Left lung (tissue), 4 donors: ENCODE measurements at regions not wholly inside any gene's neighbourhood (a gene's known extent, or its start where the extent isn't known, plus 50 kb on each side); places are given as distances from the start of the nearest gene placed in this dataset.

ENCODE experiments used
- ATAC-seq: fragments of 200-7000 bp; cut with Tn5 transposase; one replicate; pipeline ENCODE4 v1.9.1; 2020; ENCODE audit warnings: moderate library complexity
- DNase-seq, 4 donors: peaks; one replicate each; pipeline ENCODE4 v3.0.0-alpha.2; 2013 to 2020
- H3K27ac ChIP-seq, 2 donors: fragments of 200-600 bp; sonication (generic) in 1 of 2; one replicate each; pipeline versions ENCODE4 v1.5.0 to v1.8.0; 2020 to 2021
- H3K27me3 ChIP-seq, 2 donors: fragments of 200-600 bp; sonication (generic) in 1 of 2; one replicate each; pipeline versions ENCODE4 v1.5.0 to v1.8.0; 2020 to 2021
- H3K36me3 ChIP-seq, 2 donors: fragments of 200-600 bp; sonication (generic) in 1 of 2; one replicate each; pipeline versions ENCODE4 v1.5.0 to v1.8.0; 2020 to 2021
- H3K4me1 ChIP-seq, 2 donors: fragments of 200-600 bp; one replicate each; pipeline ENCODE4 v1.8.0; 2021
- H3K4me3 ChIP-seq, 2 donors: fragments of 200-600 bp; sonication (generic) in 1 of 2; one replicate each; pipeline versions ENCODE4 v1.5.0 to v1.8.0; 2020 to 2021; ENCODE audit warnings: mild to moderate bottlenecking in 1 of 2
- H3K9me3 ChIP-seq, 2 donors: fragments of 200-600 bp; sonication (generic) in 1 of 2; one replicate each; pipeline versions ENCODE4 v1.5.0 to v1.8.0; 2020 to 2021
- CTCF ChIP-seq, 2 donors: fragments of 200-600 bp; sonication (generic) in 1 of 2; IDR thresholded peaks; one replicate each; pipeline versions ENCODE4 v1.5.0 to v1.8.0; 2021; ENCODE audit warnings: antibody characterized with exemption in 2 of 2
- intact Hi-C, 2 donors: fragments of 100-400 bp; cut with DNase I; formaldehyde crosslinking; loops; one replicate each; pipeline versions ENCODE4 v1.11.2 to v1.14.2; 2022
- donor health status: DM: no; HTN: yes; CAD: no.
- donor health status: DM: no; HTN: no; CAD: no.

DNA sequence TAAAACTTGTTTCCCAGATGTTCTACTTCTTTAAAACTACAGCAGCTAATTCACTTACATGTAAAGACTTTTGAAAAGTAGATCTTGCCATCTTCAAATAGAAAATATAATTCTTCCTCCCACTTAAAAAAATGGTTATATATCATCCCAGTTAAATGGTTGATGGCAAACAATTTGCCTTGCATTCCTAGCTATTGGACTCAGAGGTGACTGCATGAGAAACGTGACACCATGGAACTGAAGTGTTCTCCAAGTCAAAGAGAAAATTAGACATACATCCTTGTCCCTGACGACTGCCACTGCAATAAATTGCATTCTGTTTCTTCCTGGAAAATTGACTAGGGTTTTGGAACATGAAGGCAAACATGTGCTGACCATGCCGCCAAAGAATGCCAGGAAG is 95.0 kb upstream of the POM121L12 start:
- Histone ChIP-seq H3K4me1 (no peaks in the 10 kb centered on the region), H3K9me3 (no peaks in the 10 kb centered on the region), H3K4me3 (no peak overlapping the region), H3K36me3 (no peaks in the 10 kb centered on the region), H3K27ac (no peak overlapping the region), H3K27me3 (no peaks in the 10 kb centered on the region)
- no peak for ATAC-seq
- intact Hi-C loops, result no loop called here
- DNase-seq, result no peak
- TF ChIP-seq CTCF (IDR thresholded peaks at IDR 0.05), result no peak

DNA sequence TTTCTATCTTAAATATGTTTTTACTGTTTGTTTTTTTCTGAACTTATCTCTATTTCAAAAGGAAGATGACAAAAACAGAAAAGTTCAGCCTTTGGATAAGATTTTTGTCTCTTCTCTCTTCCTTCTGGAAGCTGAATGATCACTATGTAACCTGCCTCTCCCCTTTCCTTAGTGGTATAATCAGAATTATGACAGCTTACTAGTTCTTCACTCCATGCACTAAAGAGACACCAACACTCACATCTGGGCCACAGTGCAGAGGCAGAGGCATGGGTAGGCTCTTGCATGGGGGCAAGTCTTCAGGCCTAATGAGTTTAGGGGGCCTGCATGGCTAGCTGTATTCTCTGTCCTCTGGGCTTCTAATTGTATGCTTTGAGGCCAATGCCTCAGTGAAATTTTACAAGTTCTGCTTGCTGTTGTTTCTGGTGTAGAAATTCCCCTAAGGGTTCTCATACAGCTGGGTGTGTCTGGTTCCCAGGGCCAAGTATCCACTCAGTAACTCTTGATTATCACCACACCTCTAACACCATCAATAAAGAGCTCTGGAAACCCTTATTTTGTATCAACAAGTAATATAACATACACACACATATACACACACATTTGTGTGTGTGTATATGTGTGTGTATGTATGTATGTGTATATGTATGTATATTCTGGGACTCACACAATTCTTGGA is 96.8 kb upstream of the POM121L12 start:
- H3K4me3 ChIP-seq, result no peak overlapping the region
- intact Hi-C loops, result no loop called here

GRCh38 chr7:52936750-52937149 is 98.7 kb upstream of the POM121L12 start:
- intact Hi-C loops, result no loop called here
- Histone ChIP-seq H3K27ac (no peak overlapping the region), H3K4me1 (no peaks in the 10 kb centered on the region), H3K27me3 (no peaks in the 10 kb centered on the region), H3K4me3 (no peak overlapping the region), H3K9me3 (peaks cover 0 to 15% of the 10 kb centered on the region in 2 donors), H3K36me3 (no peaks in the 10 kb centered on the region)
- no peak for DNase-seq
- no peak for ATAC-seq
- TF ChIP-seq CTCF (IDR thresholded peaks at IDR 0.05), result no peak

More for the DNA sequence above, 96.8 kb upstream of the POM121L12 start:
- no peak for DNase-seq
- no peaks in the 10 kb centered on the region for H3K36me3 ChIP-seq
- no peaks in the 10 kb centered on the region for H3K4me1 ChIP-seq
- no peaks in the 10 kb centered on the region for H3K27me3 ChIP-seq
- no peak overlapping the region for H3K27ac ChIP-seq
- no peak for ATAC-seq
- peaks cover 0 to 8% of the 10 kb centered on the region in 2 donors for H3K9me3 ChIP-seq
- no peak for TF ChIP-seq CTCF (IDR thresholded peaks at IDR 0.05)

DNA sequence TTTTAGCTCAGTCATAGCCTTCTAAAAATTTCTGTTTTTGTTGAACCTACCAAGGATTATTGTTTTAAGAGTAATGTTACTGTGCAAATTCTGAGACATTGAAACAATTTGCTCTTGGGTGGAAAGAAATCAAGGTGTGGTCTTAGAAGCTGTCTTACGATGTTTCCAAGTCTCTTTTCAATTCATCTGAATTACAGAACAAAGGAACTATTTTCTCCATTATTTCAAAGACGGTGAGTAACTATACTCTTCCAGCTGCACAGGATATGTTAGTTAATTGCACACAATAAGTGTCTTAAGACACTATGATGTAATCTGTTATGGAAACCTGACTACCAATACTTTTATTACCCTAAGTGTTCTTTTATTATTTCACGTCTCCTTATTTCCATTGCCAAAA is 106.8 kb upstream of the POM121L12 start:
- H3K27me3 ChIP-seq, result no peaks in the 10 kb centered on the region
- no peaks in the 10 kb centered on the region for H3K36me3 ChIP-seq
- peaks cover 0 to 17% of the 10 kb centered on the region in 2 donors for H3K9me3 ChIP-seq
- H3K27ac ChIP-seq, result no peak overlapping the region
- no peaks in the 10 kb centered on the region for H3K4me1 ChIP-seq
- intact Hi-C loops, result no loop called here
- DNase-seq (no peak), ATAC-seq (no peak)
- H3K4me3 ChIP-seq, result no peak overlapping the region
- no peak for TF ChIP-seq CTCF (IDR thresholded peaks at IDR 0.05)

DNA sequence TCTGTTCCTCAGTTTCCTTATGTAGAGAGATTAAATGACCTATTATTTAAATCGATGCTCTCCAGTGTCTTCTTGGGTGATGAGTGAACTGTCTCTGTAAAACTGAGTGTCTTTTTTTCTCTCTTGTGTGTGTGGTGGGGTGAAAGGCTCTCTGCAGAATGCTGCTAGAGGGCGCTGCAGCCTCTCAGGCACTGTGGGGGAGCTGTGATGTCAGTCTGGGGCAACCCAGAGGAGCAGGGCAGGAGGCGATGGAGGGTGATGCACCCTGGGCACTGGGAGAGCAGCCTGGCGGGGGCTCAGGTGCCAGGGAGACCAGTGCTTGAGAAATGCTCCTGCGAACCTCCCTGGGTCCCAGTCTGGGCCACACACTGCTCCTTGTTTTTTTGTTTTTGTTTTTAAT is 110.1 kb upstream of the POM121L12 start:
- intact Hi-C loops, result no loop called here
- no peak overlapping the region for H3K4me3 ChIP-seq
- no peak for DNase-seq
- peaks cover 0 to 6% of the 10 kb centered on the region in 2 donors for H3K9me3 ChIP-seq
- ATAC-seq, result no peak
- no peaks in the 10 kb centered on the region for H3K36me3 ChIP-seq
- no peak overlapping the region for H3K27ac ChIP-seq
- H3K27me3 ChIP-seq, result no peaks in the 10 kb centered on the region
- no peaks in the 10 kb centered on the region for H3K4me1 ChIP-seq
- TF ChIP-seq CTCF (IDR thresholded peaks at IDR 0.05), result no peak
